HG03460 (cell line): ENCODE measurements at regions not wholly inside any gene's neighbourhood (a gene's known extent, or its start where the extent isn't known, plus 50 kb on each side); places are given as distances from the start of the nearest gene placed in this dataset.

ENCODE experiments used
- ATAC-seq: cut with Tn5 transposase; IDR thresholded peaks from one replicate; pipeline ENCODE4 v1.9.1; 2021; ENCODE audit not compliant: unreplicated experiment

- no peak for ATAC-seq
Observed at GRCh38 chr3:76403556-76403955, 618.2 kb upstream of the ZNF717 start.

GRCh38 chr3:76405196-76405595, 619.8 kb upstream of the ZNF717 start:
- no peak for ATAC-seq

GRCh38 chr3:76410762-76411281, 625.5 kb upstream of the ZNF717 start:
- no peak for ATAC-seq

GRCh38 chr3:76415384-76415783, 624.5 kb upstream of the ROBO2 start:
- no peak for ATAC-seq

GRCh38 chr3:76429581-76430177, 610.2 kb upstream of the ROBO2 start:
- ATAC-seq, result no peak

GRCh38 chr3:76432396-76432795, 607.5 kb upstream of the ROBO2 start:
- ATAC-seq, result no peak

- no peak for ATAC-seq
Observed at GRCh38 chr3:76436894-76437293, 603.0 kb upstream of the ROBO2 start.

GRCh38 chr3:76438971-76439370, 600.9 kb upstream of the ROBO2 start:
- no peak for ATAC-seq

GRCh38 chr3:76442374-76442915, 597.5 kb upstream of the ROBO2 start:
- ATAC-seq, result no peak

- no peak for ATAC-seq
Observed at GRCh38 chr3:76456322-76456721, 583.6 kb upstream of the ROBO2 start.

- no peak for ATAC-seq
Observed at GRCh38 chr3:76463501-76463900, 576.4 kb upstream of the ROBO2 start.

- no peak for ATAC-seq
Observed at GRCh38 chr3:76470285-76470684, 569.6 kb upstream of the ROBO2 start.

- no peak for ATAC-seq
Observed at GRCh38 chr3:76474632-76475031, 565.3 kb upstream of the ROBO2 start.

- no peak for ATAC-seq
Observed at GRCh38 chr3:76479161-76479650, 560.7 kb upstream of the ROBO2 start.

- ATAC-seq, result no peak
Observed at GRCh38 chr3:76482510-76482909, 557.4 kb upstream of the ROBO2 start.

- ATAC-seq, result no peak
Observed at GRCh38 chr3:76487446-76487845, 552.5 kb upstream of the ROBO2 start.

- no peak for ATAC-seq
Observed at GRCh38 chr3:76490064-76490463, 549.8 kb upstream of the ROBO2 start.

GRCh38 chr3:76495216-76495615, 544.7 kb upstream of the ROBO2 start:
- no peak for ATAC-seq

GRCh38 chr3:76497636-76498035, 542.3 kb upstream of the ROBO2 start:
- ATAC-seq, result no peak

GRCh38 chr3:76500746-76501275, 539.1 kb upstream of the ROBO2 start:
- ATAC-seq, result no peak

- no peak for ATAC-seq
Observed at GRCh38 chr3:76501315-76501714, 538.6 kb upstream of the ROBO2 start.

GRCh38 chr3:76502076-76502475, 537.8 kb upstream of the ROBO2 start:
- ATAC-seq, result no peak
